ENCODE measurements at regions not wholly inside any gene's neighbourhood (a gene's known extent, or its start where the extent isn't known, plus 50 kb on each side); places are given as distances from the start of the nearest gene placed in this dataset.

GRCh38 chr2:53265544-53266299, 501.9 kb upstream of the CHAC2 start:
- Mint-ChIP-seq H3K36me3 (ENCODE audit: low read depth) (no peaks in the 10 kb centered on the region), H3K27ac (no peak overlapping the region), H3K4me3 (no peak overlapping the region), H3K4me1 (ENCODE audit: low read depth) (no peaks in the 10 kb centered on the region), H3K9me3 (no peaks in the 10 kb centered on the region), H3K27me3 (ENCODE audit: insufficient read depth) (no peaks in the 10 kb centered on the region)
- DNase-seq: no peak
- TF ChIP-seq CTCF (IDR thresholded peaks at IDR 0.05): no peak

- H3K4me1 Mint-ChIP-seq (ENCODE audit: low read depth): peaks cover 9% of the 10 kb centered on the region; the same call in 1 of the 2 replicates
- no peak overlapping the region for H3K4me3 Mint-ChIP-seq
- H3K27me3 Mint-ChIP-seq (ENCODE audit: insufficient read depth): peaks cover 3% of the 10 kb centered on the region
- DNase-seq: no peak
- H3K9me3 Mint-ChIP-seq: no peaks in the 10 kb centered on the region
- no peak for TF ChIP-seq CTCF (IDR thresholded peaks at IDR 0.05)
- H3K27ac Mint-ChIP-seq: no peak overlapping the region
- peaks cover 5% of the 10 kb centered on the region; the same call in 1 of the 2 replicates for H3K36me3 Mint-ChIP-seq (ENCODE audit: low read depth)
Measured at GRCh38 chr2:53260568-53260967, 507.0 kb upstream of the CHAC2 start.

- no peak for DNase-seq
- H3K36me3 Mint-ChIP-seq (ENCODE audit: low read depth): peaks cover 5% of the 10 kb centered on the region; the same call in 1 of the 2 replicates
- H3K27ac Mint-ChIP-seq: no peak overlapping the region
- peaks cover 9% of the 10 kb centered on the region; the same call in 1 of the 2 replicates for H3K4me1 Mint-ChIP-seq (ENCODE audit: low read depth)
- TF ChIP-seq CTCF (IDR thresholded peaks at IDR 0.05): no peak
- no peaks in the 10 kb centered on the region for H3K9me3 Mint-ChIP-seq
- H3K4me3 Mint-ChIP-seq: no peak overlapping the region
- peaks cover 3% of the 10 kb centered on the region for H3K27me3 Mint-ChIP-seq (ENCODE audit: insufficient read depth)
Measured at GRCh38 chr2:53259395-53260009, 508.1 kb upstream of the CHAC2 start.

GRCh38 chr2:53257287-53257686, 510.3 kb upstream of the CHAC2 start:
- peaks cover 3% of the 10 kb centered on the region for H3K27me3 Mint-ChIP-seq (ENCODE audit: insufficient read depth)
- DNase-seq: no peak
- no peak for TF ChIP-seq CTCF (IDR thresholded peaks at IDR 0.05)
- no peaks in the 10 kb centered on the region for H3K9me3 Mint-ChIP-seq
- H3K4me1 Mint-ChIP-seq (ENCODE audit: low read depth): peaks cover 11% of the 10 kb centered on the region; the same call in 1 of the 2 replicates
- no peak overlapping the region for H3K27ac Mint-ChIP-seq
- peaks cover 5% of the 10 kb centered on the region; the same call in 1 of the 2 replicates for H3K36me3 Mint-ChIP-seq (ENCODE audit: low read depth)
- no peak overlapping the region for H3K4me3 Mint-ChIP-seq

GRCh38 chr2:53253244-53253643, 514.4 kb upstream of the CHAC2 start:
- no peak for TF ChIP-seq CTCF (IDR thresholded peaks at IDR 0.05)
- no peak overlapping the region for H3K4me3 Mint-ChIP-seq
- no peak for DNase-seq
- H3K36me3 Mint-ChIP-seq (ENCODE audit: low read depth): no peaks in the 10 kb centered on the region
- H3K27ac Mint-ChIP-seq: no peak overlapping the region
- H3K27me3 Mint-ChIP-seq (ENCODE audit: insufficient read depth): peaks cover 3% of the 10 kb centered on the region
- no peaks in the 10 kb centered on the region for H3K9me3 Mint-ChIP-seq
- H3K4me1 Mint-ChIP-seq (ENCODE audit: low read depth): peaks cover 41% of the 10 kb centered on the region

Data from HFFc6 (cell line).